Neural progenitor cell (in vitro differentiated cells): ENCODE measurements at regions not wholly inside any gene's neighbourhood (a gene's known extent, or its start where the extent isn't known, plus 50 kb on each side); places are given as distances from the start of the nearest gene placed in this dataset.
A peak's percentile ranks its signal among the peaks of the same experiment; 100 is the strongest.

Experiments used
- DNase-seq: peaks from one replicate; pipeline ENCODE4 v3.0.0-alpha.2; 2016; ENCODE audit warnings: low spot score
- H2AFZ ChIP-seq: fragments of 200-600 bp; sonication (generic); replicated peaks from 2 replicates; pipeline ENCODE4 v1.6.1; 2016; ENCODE audit warnings: antibody characterized with exemption
- H3F3A ChIP-seq: fragments of 200-600 bp; sonication (generic); 2 replicates; pipeline ENCODE4 v1.6.1; 2016; ENCODE audit warnings: antibody characterized with exemption, low read depth
- H3K27ac ChIP-seq: fragments of 200-600 bp; sonication (generic); 2 replicates; pipeline ENCODE4 v1.5.1; 2016; ENCODE audit warnings: mild to moderate bottlenecking
- H3K27me3 ChIP-seq: fragments of 200-600 bp; sonication (generic); 2 replicates; pipeline ENCODE4 v1.6.1; 2016; ENCODE audit warnings: mild to moderate bottlenecking, moderate library complexity
- H3K36me3 ChIP-seq: fragments of 200-600 bp; sonication (generic); 2 replicates; pipeline ENCODE4 v1.5.1; 2016
- H3K4me1 ChIP-seq: fragments of 200-600 bp; sonication (generic); 2 replicates; pipeline ENCODE4 v1.6.1; 2016; ENCODE audit warnings: mixed run types
- H3K4me2 ChIP-seq: fragments of 200-600 bp; sonication (generic); 2 replicates; pipeline ENCODE4 v1.6.1; 2016
- H3K4me3 ChIP-seq: fragments of 200-600 bp; sonication (generic); 2 replicates; pipeline ENCODE4 v1.5.1; 2016
- H3K79me2 ChIP-seq: fragments of 200-600 bp; sonication (generic); 2 replicates; pipeline ENCODE4 v1.6.1; 2016; ENCODE audit warnings: low read depth
- H3K9ac ChIP-seq: fragments of 200-600 bp; sonication (generic); 2 replicates; pipeline ENCODE4 v1.6.1; 2016
- H3K9me3 ChIP-seq: fragments of 200-600 bp; sonication (generic); 2 replicates; pipeline ENCODE4 v1.5.1; 2016; ENCODE audit warnings: low read depth
- H4K20me1 ChIP-seq: fragments of 200-600 bp; sonication (generic); 2 replicates; pipeline ENCODE4 v1.6.1; 2016; ENCODE audit warnings: low read depth
- H3K27ac Mint-ChIP-seq: 3 replicates; pipeline ENCODE4 v1.8.0; 2021; ENCODE audit warnings: mixed read lengths
- H3K27me3 Mint-ChIP-seq: 2 replicates; pipeline ENCODE4 v1.8.0; 2022; ENCODE audit warnings: low read depth, mild to moderate bottlenecking, inconsistent platforms, moderate library complexity, mixed read lengths; ENCODE audit not compliant: insufficient read depth
- H3K36me3 Mint-ChIP-seq: 3 replicates; pipeline ENCODE4 v1.8.0; 2021; ENCODE audit warnings: mixed read lengths
- H3K4me1 Mint-ChIP-seq: 3 replicates; pipeline ENCODE4 v1.8.0; 2021; ENCODE audit warnings: mixed read lengths
- H3K4me3 Mint-ChIP-seq: 3 replicates; pipeline ENCODE4 v1.8.0; 2021; ENCODE audit warnings: mild to moderate bottlenecking, moderate library complexity, mixed read lengths
- H3K9me3 Mint-ChIP-seq: 3 replicates; pipeline ENCODE4 v1.8.0; 2020; ENCODE audit warnings: mixed read lengths
- EZH2 ChIP-seq: fragments of 200-600 bp; sonication (generic); IDR thresholded peaks from 2 replicates; pipeline ENCODE4 v1.6.1; 2017; ENCODE audit warnings: antibody characterized with exemption, mild to moderate bottlenecking, moderate library complexity
- EZH2phosphoT487 ChIP-seq: fragments of 200-600 bp; sonication (generic); IDR thresholded peaks from 2 replicates; pipeline ENCODE4 v1.6.1; 2017; ENCODE audit warnings: antibody characterized with exemption
- TF ChIP-seq, protein P1 (sequence below): fragments of 200-600 bp; sonication (generic); IDR thresholded peaks from 2 replicates; pipeline ENCODE4 v1.5.1; 2017; ENCODE audit warnings: antibody characterized with exemption, mild to moderate bottlenecking

DNA sequence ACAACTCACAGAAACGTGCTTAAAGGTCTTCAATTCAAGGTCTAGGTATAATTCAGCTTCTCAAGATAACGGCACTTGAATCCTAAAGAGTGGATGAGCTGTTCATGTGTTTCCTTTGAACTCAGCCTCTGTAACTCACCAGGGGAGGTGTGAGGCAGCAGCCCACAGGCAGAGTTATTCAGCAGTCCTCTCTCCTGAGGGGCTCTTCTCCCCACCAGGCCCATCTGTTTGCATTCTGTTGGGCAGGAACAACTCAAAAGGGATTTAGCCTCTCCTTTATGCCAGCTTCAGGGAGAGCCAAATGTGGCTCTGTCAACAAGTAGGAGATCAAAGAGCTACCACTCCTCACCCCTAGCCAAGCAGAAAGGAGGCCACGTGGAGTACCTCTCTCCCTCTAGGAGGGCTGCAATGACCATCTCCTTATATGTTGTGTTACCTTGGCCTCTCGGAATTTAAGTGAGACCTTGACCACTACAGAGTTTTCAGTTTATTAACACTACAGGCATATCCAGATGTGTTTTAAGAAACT lies 151.2 kb downstream of the SPATA18 start:
- Mint-ChIP-seq H3K27me3 (peaks cover 5% of the 10 kb centered on the region), H3K27ac (peak overlapping the region; percentile 28), H3K4me3 (no peak overlapping the region), H3K4me1 (peaks cover 36% of the 10 kb centered on the region), H3K9me3 (peaks cover 10% of the 10 kb centered on the region), H3K36me3 (no peaks in the 10 kb centered on the region)
- Histone ChIP-seq H2AFZ (no peak overlapping the region), H3K79me2 (no peaks in the 10 kb centered on the region), H3K4me2 (peak overlapping the region; percentile 29), H3K4me3 (no peak overlapping the region), H4K20me1 (no peaks in the 10 kb centered on the region), H3K4me1 (peaks cover 16% of the 10 kb centered on the region), H3K27ac (no peak overlapping the region), H3K36me3 (no peaks in the 10 kb centered on the region), H3F3A (peaks cover 12% of the 10 kb centered on the region), H3K9ac (no peak overlapping the region), H3K9me3 (no peaks in the 10 kb centered on the region), H3K27me3 (peaks cover 9% of the 10 kb centered on the region)
- peak; percentile 21 for DNase-seq
- TF ChIP-seq EZH2phosphoT487 (no peak), EZH2 (no peak)
- TF ChIP-seq, protein P1, sequence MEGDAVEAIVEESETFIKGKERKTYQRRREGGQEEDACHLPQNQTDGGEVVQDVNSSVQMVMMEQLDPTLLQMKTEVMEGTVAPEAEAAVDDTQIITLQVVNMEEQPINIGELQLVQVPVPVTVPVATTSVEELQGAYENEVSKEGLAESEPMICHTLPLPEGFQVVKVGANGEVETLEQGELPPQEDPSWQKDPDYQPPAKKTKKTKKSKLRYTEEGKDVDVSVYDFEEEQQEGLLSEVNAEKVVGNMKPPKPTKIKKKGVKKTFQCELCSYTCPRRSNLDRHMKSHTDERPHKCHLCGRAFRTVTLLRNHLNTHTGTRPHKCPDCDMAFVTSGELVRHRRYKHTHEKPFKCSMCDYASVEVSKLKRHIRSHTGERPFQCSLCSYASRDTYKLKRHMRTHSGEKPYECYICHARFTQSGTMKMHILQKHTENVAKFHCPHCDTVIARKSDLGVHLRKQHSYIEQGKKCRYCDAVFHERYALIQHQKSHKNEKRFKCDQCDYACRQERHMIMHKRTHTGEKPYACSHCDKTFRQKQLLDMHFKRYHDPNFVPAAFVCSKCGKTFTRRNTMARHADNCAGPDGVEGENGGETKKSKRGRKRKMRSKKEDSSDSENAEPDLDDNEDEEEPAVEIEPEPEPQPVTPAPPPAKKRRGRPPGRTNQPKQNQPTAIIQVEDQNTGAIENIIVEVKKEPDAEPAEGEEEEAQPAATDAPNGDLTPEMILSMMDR, result no peak

DNA sequence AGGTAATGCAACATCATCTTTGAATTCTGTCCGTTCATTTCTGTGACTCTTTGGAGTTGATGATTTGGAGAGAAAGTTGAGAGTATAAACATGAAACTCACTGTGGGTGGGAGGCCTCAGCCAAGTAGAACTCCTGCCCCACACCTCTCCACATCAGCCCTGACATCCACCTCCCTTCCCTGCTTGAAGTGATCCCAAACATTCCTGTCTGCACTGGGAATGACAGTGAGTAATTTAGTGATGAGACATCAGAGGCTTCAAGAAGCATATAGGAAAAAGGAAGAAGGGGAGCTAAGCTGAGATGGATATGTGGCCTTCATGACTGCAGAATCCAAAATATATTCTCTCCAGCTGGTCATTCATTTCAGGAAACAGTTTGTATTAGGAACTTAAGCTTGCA lies 151.8 kb downstream of the SPATA18 start:
- H3K27me3 ChIP-seq, result peaks cover 9% of the 10 kb centered on the region
- peaks cover 16% of the 10 kb centered on the region for H3K4me1 ChIP-seq
- no peak overlapping the region for H3K9ac ChIP-seq
- H3K79me2 ChIP-seq, result no peaks in the 10 kb centered on the region
- H3K27ac ChIP-seq, result no peak overlapping the region
- Mint-ChIP-seq H3K27ac (no peak overlapping the region), H3K36me3 (no peaks in the 10 kb centered on the region), H3K27me3 (peaks cover 5% of the 10 kb centered on the region), H3K9me3 (peaks cover 13% of the 10 kb centered on the region), H3K4me3 (no peak overlapping the region), H3K4me1 (peaks cover 30% of the 10 kb centered on the region)
- no peaks in the 10 kb centered on the region for H3K36me3 ChIP-seq
- DNase-seq, result no peak
- H4K20me1 ChIP-seq, result no peaks in the 10 kb centered on the region
- H3F3A ChIP-seq, result peaks cover 12% of the 10 kb centered on the region
- H3K4me3 ChIP-seq, result no peak overlapping the region
- no peaks in the 10 kb centered on the region for H3K9me3 ChIP-seq
- H2AFZ ChIP-seq, result no peak overlapping the region
- no peak for TF ChIP-seq EZH2phosphoT487
- TF ChIP-seq EZH2, result no peak
- TF ChIP-seq, protein P1, result no peak
- no peak overlapping the region for H3K4me2 ChIP-seq

DNA sequence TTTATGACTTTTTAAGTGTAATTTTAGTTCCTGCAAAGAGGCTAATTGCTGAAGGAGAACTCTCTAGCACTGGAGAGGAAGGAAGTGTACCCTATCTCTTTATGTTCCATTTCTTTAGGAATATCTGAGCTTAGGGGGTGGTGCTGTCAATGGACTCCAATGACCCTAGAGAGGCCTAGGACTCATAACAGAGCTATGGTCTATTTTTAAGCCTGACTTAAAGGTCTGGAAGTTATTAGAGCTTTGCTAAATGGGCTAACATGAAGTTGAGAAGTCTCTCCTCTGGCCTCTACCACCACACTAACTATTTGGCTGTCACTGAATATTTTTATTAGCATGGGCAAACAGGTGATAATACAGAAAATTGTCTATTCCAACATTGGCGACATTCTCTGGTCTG lies 152.2 kb downstream of the SPATA18 start:
- TF ChIP-seq EZH2phosphoT487 (no peak), EZH2 (no peak)
- TF ChIP-seq, protein P1, result no peak
- no peaks in the 10 kb centered on the region for H3K36me3 Mint-ChIP-seq

More for the DNA sequence above, 152.2 kb downstream of the SPATA18 start:
- Mint-ChIP-seq H3K4me3 (no peak overlapping the region), H3K27me3 (peaks cover 5% of the 10 kb centered on the region), H3K4me1 (peaks cover 26% of the 10 kb centered on the region), H3K9me3 (peaks cover 15% of the 10 kb centered on the region), H3K27ac (no peak overlapping the region)
- H3K27me3 ChIP-seq, result peaks cover 9% of the 10 kb centered on the region
- H3K36me3 ChIP-seq, result no peaks in the 10 kb centered on the region
- no peak for DNase-seq
- peaks cover 12% of the 10 kb centered on the region for H3K4me1 ChIP-seq
- no peak overlapping the region for H3K27ac ChIP-seq
- H3K9me3 ChIP-seq, result no peaks in the 10 kb centered on the region
- no peak overlapping the region for H3K4me3 ChIP-seq
- H4K20me1 ChIP-seq, result no peaks in the 10 kb centered on the region
- no peak overlapping the region for H2AFZ ChIP-seq
- peaks cover 12% of the 10 kb centered on the region for H3F3A ChIP-seq
- no peak overlapping the region for H3K9ac ChIP-seq
- no peaks in the 10 kb centered on the region for H3K79me2 ChIP-seq
- H3K4me2 ChIP-seq, result no peak overlapping the region
